ENCODE measurements at regions not wholly inside any gene's neighbourhood (a gene's known extent, or its start where the extent isn't known, plus 50 kb on each side); places are given as distances from the start of the nearest gene placed in this dataset.

DNA sequence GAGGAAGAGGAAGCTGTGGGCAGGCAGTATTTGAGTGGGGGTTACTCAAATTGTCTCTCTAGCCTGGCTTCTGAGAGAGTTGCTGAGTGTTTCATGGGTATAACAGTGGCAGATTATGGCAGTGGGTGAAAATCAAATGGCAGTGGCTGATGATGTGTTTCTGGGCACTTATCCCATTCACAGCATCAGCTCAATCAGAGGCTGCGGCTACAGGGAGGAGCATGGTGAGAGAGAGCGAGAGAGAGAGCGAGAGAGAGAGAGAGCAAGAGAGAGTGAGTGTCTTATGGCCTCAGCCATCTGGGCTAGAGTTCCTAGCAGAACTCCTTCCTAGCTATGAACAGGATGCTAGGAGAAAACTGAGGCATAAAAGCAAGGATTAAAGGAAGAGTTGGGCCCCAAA lies 178.9 kb downstream of the OLFM4 start:
- DNase-seq = no peak

DNA sequence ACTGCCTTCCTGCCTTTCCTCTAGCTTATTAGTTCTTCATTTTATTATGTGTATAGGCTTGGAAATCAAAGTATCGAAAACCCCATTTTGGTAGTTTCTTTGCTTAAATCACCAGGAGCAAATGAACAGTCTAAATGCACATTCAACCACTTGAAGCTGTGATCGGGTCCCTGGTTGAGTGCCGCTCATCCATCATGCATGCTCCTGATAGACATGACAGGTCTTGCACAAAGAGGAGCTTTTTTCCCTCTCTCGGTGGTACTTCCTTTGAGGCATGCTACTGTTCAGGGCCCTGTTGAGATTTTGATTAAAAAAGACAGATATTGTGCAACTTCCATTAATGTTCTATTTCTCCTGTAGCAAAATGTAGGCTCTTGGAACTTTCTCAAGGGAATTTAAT lies 185.8 kb downstream of the OLFM4 start:
- no peak for DNase-seq

DNA sequence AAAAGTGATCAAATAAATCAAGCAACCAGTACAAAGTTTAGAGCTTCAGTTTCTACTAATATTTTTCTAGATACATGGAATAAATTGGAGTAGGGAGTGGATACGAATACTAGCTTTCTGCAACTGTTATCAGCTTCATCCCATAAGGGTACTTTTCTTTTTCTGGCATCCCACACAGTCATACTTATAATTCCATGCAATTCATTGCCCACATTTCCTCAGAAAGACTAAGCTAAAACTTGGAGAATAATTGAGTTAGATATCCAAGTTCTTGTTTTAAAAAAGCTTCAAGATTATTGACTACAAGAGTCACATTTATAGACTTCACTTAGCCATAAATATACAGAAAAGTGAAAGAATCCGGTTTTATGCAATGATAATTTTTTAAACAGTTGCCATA lies 186.9 kb downstream of the OLFM4 start:
- no peak for DNase-seq

DNA sequence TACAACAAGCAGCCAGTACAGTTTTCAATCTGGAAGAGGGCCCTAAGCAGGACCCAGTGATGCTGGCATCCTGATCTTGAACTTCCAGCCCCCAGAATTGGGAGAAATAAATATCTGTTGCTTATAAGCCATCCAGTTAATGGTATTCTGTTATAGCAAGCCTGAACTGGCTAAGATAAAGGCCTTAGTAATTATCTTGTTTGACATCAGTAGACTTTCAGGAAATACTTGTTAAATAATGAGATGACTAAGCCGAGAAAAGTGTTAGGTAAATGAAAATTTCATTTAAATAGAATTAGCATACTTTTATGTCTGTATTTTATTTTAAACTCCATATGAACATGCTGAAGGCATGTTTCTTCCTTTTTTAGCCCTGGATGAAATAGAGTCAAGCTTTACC lies 188.2 kb downstream of the OLFM4 start:
- DNase-seq = no peak

DNA sequence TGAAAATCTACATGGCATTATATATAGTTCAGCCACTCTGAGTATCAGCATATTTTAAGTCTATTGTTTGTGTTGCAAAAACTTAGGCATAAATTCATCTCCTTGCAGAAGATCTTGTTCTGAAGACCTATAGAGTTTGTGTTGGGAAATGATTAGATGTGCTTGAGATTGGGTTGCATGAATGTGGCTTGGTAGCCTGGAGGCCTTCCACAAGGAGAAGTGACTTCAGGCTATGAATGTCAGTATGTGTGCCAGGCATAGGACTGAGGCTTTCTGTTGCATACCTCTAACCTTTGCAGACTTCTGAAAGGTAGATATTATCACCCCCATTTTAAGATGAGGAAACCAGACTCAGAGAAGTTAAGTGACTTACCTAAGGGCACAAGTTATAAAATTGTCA lies 188.6 kb downstream of the OLFM4 start:
- no peak for DNase-seq

DNA sequence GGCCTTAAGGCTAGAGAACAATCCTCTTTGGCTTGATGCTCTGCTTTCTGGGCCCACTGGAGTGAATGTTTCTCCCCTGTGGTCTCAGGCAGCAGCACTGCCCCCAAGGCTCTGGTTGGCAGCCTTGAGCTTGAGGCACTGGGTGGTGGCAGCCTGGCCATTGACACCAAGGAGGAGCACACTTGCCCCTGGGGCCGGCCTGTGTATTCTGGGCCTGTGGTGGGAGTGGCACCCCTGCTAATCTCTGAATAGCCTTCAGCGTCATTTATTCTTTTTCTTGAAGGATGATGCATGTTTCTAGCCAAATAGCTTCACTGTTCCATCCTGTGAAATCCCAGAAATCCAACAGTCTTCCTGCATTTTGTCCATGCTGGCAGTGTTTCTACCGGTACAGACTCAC lies 191.4 kb downstream of the OLFM4 start:
- DNase-seq = no peak

DNA sequence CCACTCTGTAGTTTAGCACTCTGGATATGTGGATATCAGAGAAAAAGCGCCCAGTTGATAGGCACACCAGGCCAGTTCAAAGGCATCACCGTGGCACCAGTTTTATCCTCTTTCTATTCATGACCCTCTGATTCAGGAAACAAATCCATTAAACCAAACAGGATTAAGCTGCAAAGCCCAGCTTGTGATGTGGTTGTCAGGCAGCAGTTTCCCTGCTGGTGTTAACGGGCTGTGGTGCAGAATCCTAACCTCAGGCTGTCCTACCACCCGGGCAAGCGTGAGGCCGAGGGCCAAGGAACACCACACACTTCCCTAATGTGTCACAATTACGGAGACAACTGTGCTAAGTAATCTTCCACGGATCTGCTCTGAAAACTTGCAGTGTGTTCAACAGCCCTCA lies 209.1 kb downstream of the OLFM4 start:
- no peak for DNase-seq

DNA sequence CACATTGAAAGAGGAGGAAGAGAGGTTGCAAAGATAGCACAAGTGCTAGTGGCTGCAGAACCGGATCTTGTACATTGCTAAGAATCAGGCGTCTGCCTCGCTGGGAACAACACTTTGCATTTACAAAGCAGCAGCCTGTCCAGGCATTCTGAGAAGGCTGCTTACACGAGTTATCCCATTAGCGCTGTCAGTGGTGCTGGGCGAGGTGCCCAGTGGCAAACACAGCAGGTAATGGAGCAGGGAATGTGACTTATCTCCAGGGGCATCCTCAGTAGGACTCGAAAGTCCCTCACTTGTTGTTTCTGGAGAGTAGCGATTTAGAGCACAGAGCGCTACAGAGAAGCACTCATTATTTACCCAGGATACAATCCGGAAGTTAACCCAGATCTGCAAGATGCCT lies 209.6 kb downstream of the OLFM4 start:
- DNase-seq = no peak

DNA sequence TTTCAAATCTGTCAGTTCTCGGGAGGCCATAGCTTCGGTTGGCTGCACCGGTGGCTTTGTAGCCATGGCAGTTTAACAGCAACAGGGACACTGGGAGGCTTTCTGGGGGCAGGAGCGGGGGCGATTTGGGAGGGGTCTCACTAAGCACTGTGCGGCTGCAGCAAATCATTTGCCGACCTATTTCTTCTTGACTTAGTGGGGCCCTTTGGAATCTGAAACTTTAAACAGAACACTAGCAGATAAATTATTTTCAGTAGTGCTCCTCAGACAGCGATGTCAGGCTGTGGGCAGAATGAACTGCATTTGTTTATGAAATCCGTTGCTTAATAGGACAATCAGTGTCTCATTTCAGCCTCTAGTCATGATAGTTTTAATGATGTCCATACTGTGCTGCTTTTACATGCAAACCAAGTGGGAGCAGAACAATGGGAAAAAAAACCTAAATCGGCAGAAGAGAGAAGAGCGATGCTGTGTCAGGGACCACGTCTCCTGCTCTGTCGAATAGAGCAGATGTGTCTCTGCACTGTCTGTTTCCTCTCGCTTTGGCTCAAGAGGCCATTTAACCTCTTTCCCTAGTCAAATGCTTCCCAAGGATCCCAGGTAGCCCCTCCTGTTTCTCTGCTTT lies 211.9 kb downstream of the OLFM4 start:
- DNase-seq = no peak

DNA sequence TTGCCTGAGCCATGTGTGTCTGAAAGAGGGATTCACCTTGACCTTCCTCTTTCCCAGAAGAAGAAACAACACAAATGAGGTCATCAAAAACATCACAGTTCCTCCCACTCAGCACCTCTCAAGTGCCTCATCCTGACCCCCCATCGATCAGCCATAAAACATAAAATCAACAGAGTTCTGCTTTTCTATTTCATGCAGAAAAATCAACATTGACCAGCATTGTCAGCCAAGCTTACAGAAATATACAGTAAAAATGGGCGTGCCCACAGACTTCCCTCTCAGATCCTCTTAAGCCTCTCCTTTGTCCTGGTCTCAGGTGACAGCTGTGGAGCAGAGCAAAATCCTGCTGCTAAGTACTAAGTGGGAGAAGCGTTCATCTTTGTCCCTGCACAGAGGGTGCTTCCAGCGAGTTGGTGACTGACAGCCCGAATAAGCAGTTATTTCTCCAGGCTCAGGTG lies 213.3 kb downstream of the OLFM4 start:
- DNase-seq = no peak

DNA sequence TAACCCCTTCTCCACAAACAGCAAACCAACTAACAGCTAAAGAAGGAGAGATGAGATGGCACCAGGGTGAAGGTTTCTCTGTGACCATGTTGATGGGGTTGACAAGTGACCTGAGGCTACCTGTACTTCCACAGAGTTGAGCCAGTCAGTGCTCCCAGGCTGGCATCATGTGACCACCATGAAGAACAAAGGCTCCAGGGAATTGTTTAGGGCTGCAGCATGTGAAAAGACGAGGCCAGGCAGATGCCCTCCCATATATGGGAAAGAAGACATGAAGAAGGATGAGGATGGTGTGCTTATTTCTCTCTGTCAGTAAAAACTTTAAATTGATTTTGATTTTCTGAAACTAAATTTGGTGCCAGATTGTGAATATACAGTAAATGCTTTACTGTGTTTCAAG lies 220.6 kb downstream of the OLFM4 start:
- no peak for DNase-seq

DNA sequence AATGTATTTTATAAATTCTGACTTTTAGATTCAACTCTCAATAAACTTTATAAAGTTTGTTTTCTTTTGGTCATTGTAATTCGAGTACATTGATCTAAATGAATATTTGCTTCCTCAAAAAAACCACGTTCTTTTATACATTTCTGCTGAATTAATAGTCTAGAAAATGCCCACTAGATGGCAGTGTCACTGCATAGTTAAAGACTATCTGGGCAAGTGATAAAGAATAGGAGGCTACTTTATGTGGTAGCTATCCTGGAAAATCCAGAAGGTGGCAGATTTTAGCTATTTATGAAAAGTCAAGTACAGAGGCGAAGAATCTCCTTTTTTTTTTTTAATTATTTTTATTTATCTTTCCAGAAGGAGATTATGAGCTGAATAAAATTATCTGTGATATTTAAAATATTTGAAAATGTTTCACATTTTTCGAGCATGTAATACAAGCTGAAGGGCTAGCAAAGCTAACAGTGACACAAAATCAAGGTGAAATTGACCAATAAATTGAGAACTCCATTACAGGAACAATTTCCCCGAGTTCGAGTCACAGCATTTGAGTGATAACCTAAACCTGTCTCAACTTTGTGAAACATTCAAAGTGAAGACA lies 221.8 kb downstream of the OLFM4 start:
- no peak for DNase-seq

DNA sequence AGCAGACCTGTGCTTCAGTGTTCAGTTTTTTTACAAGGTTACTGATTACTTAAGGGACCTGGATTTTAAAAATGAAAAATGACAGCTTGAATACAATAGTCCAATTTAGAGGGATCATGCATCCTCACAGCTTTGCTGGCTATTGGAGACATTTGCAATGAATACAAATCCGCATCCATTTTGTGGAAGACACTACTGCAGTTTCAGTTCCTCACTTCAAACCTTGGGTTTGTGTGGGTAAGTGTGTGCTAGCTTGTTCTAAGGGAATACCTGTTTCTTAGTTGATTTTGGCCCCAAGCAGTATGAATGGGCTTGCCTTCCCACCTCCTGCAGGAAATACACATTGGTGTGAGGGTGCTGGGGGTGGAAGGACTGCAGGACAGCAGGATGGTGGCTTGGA lies 222.4 kb downstream of the OLFM4 start:
- no peak for DNase-seq

DNA sequence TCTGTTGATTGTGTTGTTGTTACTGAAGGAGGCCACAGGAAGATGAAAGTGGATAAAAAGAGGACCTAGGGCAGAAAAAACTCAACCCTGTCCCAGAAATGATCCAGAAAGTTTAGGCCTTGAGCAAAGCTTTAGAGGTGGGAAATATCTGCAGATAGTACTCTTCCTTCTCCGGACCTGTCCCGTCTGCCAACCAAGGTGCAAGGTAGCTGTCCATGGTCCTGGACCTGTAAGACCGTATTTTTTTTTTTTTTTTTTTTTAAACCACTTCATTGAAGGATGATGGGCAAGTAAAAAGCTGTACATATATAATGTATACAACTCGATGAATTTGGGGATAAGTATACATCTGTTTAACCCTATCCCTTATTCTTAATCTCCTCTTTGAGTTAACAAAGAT lies 225.9 kb downstream of the OLFM4 start:
- no peak for DNase-seq

DNA sequence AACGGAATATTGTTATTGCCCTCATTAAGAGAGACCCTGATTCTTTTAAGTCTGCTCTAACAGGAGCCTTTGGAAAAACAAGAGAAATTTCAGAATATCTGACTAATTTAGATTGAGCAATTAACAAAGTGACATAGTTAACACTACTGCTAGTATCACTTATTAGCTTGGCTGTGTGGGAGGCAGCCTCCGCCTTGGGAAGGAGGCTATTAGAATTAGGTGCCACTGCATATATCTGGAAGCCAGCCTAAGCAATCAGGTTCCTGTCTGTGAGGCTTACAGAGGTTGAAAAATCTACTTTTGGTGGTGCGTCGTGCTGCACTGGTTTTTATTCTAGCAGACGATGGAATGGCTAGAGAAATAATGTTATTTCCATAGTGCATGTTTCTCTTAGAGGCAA lies 227.2 kb downstream of the OLFM4 start:
- DNase-seq = no peak

DNA sequence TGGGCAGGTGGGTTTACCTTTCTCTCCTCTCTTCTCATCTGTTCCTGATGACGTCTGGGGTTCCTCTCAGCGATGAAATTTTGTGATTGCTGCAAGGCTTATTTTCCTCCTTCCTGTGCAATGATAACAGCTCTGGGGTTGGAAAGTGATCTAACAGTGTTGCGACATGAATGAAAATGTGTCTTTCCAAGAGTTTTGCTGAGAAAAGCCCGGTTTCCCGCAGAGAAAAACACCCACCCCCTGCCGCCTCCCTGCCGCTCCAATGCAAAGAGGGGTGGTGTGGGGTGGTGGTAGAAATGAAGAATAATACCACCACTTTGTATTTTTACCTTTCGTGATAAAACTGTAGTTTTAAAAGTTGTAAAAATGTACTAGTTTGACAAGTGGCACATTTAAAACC lies 232.0 kb downstream of the OLFM4 start:
- DNase-seq = no peak

DNA sequence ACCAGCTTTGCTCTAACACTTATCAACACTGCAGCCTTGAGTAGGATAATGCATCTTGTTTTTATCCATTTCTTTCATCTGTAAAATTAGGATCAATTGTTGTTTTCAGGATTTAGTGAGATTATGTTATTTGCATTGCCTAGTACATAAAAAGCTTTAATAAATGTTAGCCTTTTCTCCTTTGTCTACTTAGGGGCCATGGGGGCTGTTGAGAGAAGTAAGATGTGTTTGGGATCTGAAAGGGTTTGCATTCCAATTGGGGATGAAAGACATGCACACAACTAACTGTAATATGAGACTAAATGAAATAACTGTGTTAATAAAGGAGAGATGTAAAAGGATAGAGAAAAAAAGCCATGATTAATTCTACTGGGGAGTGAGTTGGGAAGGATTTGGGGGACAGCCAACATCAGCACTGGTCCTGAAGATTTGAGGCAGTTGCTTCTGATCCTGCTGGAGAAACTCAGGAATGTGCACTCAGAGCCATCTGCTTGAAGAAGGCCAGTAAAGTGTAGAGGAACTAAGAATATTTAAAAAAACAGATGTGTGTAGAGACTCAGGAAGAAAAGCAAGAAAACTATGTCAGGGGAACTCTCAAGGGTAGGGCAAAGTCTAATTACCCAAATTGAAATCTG lies 236.3 kb downstream of the OLFM4 start:
- no peak for DNase-seq

DNA sequence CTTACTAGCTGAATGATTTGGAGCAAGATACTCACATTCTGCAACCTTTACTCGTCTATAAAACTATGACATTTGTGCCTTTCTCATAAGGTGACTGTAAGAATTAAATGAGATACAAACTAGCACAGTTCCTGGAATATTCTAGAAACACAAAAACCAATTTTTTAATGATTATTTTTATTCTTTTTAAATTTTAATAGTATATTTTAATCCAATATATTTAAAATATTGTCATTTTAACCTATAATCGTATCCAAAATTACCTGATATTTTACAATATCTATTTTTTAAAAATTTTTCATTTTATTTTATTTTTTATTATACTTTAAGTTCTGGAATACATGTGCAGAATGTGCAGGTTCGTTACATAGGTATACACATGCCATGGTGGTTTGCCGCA lies 238.1 kb downstream of the OLFM4 start:
- no peak for DNase-seq

DNA sequence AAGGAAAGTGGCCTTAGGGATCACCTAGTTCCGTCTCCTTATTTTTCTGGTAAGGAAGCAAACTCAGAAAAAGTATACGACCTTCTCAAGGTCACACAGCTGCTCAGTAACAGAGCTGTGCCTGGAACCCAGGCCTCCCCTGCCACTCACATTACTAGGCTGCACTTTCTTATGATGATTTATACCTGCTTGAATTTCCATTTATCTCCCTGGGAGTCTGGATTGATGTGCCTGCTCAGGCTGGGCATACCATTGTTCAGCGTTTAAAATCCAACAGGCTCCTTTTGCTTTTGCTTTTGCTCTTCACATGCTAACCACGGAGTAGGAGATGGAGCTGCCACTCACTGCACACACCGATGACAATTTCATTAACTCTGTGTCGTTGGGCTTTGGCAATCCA lies 241.0 kb downstream of the OLFM4 start:
- no peak for DNase-seq

DNA sequence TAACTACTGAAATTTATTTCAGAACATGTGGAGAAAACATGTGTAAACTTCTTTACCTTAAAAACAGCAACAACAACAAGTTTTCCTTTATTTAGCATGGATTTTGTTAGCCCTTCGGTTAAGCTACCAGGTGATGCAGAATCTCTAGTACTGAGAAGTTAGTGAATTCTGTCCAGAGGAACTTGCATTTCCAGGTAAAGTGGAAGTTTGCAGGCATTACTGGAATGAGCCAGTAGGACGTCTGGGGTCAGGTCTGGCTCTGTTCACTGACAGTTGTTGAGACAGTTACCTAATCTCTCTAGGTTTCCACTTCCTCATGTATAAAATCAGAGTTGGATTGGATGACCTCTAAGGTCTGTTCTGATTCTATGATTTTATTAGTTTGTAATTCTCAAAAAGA lies 244.3 kb downstream of the OLFM4 start:
- no peak for DNase-seq

DNA sequence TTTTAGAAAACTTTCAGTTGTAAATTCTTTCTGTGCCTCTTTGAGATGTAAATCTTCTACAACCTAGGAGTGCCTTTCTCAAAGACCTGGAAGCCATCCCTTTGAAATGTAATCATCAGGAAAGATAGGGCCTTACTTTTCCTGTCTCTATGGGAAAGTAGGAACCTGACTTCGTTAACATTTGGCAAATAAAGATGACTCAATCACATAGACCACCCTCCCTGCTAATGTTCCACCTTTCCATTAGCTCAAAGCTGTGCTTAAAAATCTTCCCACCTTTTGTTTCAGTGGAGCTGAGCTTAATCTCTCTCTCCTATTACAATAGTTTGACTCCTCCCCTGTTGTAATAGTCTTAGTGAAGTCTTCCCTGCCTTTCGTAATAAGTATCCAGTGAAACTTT lies 247.7 kb downstream of the OLFM4 start:
- no peak for DNase-seq

DNA sequence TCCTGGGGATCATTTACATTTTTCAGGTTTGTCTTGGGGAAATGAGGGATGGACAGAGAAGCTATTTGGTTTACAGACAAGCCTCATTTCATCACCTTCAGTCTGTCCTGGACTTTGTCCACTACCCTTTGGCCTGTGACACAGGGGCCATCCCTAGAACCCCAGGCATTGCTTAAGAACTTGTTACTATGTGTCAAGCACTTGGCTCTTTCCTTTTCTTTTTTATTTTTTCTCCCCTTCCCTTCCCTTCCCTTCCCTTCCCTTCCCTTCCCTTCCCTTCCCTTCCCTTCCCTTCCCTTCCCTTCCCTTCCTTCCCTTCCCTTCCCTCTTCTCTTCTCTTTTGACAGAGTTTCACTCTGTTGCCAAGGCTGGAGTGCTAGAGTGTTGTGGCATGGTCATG lies 253.1 kb downstream of the OLFM4 start:
- no peak for DNase-seq

DNA sequence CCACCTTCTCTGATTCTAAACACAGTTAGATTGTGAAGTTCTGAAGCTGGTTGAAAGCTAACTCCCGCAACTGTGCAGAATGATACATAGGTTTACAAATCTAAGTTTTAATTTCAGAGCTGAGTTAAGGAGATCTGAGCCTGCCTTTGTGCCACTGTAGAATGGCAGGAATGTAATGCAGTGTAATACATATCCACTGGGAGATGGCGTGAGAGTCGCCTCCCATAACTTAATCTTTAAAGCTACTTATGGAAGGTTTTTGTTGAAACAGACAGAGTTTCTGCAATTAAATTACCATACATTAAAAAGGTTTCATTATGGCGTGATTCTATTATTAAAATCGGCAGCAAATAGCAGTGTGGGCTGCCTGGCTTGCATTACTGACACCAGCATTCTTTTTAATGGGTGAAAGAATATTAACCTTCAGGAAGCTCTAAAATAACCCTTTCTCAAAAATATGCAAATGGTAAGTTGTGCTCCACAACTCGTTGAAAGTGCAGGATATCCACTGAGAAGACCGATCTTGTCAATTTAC lies 257.4 kb downstream of the OLFM4 start:
- no peak for DNase-seq

DNA sequence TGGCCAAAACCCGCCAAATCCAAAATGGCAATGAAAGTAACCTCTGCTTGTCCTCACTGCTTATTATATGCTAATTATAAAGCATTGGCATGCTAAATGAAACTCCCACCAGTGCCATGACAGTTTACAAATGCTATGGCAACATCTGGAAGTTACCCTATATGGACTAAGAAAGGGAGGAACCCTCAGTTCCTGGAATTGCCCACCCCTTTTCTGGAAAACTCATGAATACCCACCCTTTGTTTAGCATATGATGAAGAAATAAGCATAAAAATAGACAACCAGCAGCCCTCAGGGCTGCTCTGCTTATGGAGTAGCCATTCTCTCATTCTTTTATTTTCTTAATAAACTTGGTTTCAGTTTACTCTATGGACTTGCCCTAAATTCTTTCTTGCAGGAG lies 269.8 kb downstream of the OLFM4 start:
- no peak for DNase-seq

DNA sequence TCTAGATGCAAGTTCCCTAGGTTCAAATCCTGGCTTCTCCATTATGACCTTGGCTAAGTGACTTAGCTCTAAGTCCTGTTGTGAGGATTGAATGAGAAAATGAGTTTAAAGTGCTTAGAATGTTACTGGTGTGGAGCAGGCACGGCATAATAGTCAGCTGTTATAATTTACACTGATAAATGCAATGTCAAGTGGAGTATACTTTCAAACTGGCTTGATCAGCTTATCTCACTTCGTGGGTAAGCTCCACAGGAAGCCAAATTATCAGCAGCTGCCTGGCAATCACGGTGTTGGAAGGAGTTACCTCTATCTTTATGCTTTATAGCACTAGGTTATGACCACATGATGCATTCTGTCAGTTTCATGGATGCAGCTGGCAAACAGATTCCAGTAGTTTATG lies 272.8 kb downstream of the OLFM4 start:
- no peak for DNase-seq
